ENCODE measurements at regions not wholly inside any gene's neighbourhood (a gene's known extent, or its start where the extent isn't known, plus 50 kb on each side); places are given as distances from the start of the nearest gene placed in this dataset.

DNA sequence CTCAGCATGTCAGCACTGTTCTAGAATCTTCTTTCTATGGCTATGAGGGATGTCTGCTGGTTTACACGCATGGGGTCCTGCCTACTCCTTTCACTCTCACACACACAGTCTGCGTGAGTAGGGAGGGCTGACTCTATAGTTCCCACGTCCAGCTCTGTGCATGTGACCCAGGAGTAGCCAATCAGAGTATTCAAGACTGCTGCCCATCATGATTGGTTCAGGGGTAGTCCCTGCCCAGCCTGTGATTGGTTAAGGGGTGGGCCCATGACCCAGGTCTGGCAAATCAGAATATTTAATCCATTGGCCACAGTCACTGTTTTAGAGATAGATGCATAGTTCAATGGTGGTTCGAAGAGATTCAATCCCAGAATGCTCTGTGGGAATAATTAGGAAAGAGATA lies 151.3 kb upstream of the IRX3 start:
- TF ChIP-seq, protein P1, sequence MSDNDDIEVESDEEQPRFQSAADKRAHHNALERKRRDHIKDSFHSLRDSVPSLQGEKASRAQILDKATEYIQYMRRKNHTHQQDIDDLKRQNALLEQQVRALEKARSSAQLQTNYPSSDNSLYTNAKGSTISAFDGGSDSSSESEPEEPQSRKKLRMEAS (IDR thresholded peaks at IDR 0.05; ENCODE audit: low read depth, low read length) = no peak
- no peak for TF ChIP-seq MYC (IDR thresholded peaks at IDR 0.05; ENCODE audit: low read depth, low read length)
- no peak for TF ChIP-seq POLR2A (IDR thresholded peaks at IDR 0.05; ENCODE audit: extremely low read depth, insufficient read length)
- TF ChIP-seq, protein P2, sequence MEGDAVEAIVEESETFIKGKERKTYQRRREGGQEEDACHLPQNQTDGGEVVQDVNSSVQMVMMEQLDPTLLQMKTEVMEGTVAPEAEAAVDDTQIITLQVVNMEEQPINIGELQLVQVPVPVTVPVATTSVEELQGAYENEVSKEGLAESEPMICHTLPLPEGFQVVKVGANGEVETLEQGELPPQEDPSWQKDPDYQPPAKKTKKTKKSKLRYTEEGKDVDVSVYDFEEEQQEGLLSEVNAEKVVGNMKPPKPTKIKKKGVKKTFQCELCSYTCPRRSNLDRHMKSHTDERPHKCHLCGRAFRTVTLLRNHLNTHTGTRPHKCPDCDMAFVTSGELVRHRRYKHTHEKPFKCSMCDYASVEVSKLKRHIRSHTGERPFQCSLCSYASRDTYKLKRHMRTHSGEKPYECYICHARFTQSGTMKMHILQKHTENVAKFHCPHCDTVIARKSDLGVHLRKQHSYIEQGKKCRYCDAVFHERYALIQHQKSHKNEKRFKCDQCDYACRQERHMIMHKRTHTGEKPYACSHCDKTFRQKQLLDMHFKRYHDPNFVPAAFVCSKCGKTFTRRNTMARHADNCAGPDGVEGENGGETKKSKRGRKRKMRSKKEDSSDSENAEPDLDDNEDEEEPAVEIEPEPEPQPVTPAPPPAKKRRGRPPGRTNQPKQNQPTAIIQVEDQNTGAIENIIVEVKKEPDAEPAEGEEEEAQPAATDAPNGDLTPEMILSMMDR (IDR thresholded peaks at IDR 0.05; ENCODE audit: low read depth, low read length) = no peak
- no peak for DNase-seq (ENCODE audit: low read depth)
- no peak overlapping the region for H3K4me3 ChIP-seq (ENCODE audit: low read depth, low read length)

DNA sequence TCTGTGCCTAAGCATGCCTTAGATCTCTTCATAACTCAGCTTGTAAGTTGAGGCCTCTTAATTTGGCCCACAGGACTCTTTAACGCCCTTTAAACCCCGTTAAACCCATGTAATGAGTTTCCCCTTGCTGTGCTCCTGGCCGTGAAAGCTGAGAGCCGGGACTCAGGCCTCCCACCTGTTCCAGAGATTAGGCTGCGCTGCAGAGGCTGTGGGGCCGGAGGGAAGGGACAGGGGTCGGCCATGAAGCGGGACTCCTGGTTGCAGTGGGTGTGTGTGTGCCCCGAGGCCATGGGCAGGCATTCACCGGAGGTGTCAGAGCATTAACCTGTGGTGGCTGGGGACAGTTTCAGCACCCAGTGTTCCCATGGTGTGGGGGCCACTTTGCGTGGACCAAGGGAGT lies 150.8 kb upstream of the IRX3 start:
- TF ChIP-seq POLR2A (IDR thresholded peaks at IDR 0.05; ENCODE audit: extremely low read depth, insufficient read length) (no peak), MYC (IDR thresholded peaks at IDR 0.05; ENCODE audit: low read depth, low read length) (no peak)
- TF ChIP-seq, protein P2 (IDR thresholded peaks at IDR 0.05; ENCODE audit: low read depth, low read length) = no peak
- TF ChIP-seq, protein P1 (IDR thresholded peaks at IDR 0.05; ENCODE audit: low read depth, low read length) = no peak
- no peak for DNase-seq (ENCODE audit: low read depth)
- H3K4me3 ChIP-seq (ENCODE audit: low read depth, low read length) = no peak overlapping the region

DNA sequence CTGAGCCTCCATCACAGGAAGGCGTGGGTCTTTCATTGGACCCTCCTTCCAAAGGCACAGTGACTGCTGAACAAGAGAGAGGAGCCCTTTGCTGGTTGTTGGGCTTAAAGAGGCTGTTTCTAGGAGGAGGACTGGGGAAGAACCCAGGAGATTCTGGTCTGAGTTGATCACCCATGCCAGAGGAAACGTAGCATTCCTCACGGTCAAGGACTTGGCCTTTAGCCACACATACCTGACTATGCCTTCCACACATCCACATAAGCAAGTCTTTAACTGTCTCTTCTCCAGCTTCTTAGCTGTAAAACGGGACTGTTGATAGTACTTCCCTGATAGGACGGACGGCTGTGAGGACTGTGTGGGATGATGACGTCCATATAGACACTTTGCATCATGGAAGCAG lies 149.8 kb upstream of the IRX3 start:
- TF ChIP-seq POLR2A (IDR thresholded peaks at IDR 0.05; ENCODE audit: extremely low read depth, insufficient read length) = no peak
- no peak for DNase-seq (ENCODE audit: low read depth)
- no peak overlapping the region for H3K4me3 ChIP-seq (ENCODE audit: low read depth, low read length)

GRCh38 chr16:54434859-54435258 lies 148.3 kb upstream of the IRX3 start:
- no peak overlapping the region for H3K4me3 ChIP-seq (ENCODE audit: low read depth, low read length)
- DNase-seq (ENCODE audit: low read depth) = no peak
- TF ChIP-seq, protein P1 (IDR thresholded peaks at IDR 0.05; ENCODE audit: low read depth, low read length) = no peak
- TF ChIP-seq MYC (IDR thresholded peaks at IDR 0.05; ENCODE audit: low read depth, low read length) = no peak
- TF ChIP-seq, protein P2 (IDR thresholded peaks at IDR 0.05; ENCODE audit: low read depth, low read length) = no peak
- TF ChIP-seq POLR2A (IDR thresholded peaks at IDR 0.05; ENCODE audit: extremely low read depth, insufficient read length) = no peak

DNA sequence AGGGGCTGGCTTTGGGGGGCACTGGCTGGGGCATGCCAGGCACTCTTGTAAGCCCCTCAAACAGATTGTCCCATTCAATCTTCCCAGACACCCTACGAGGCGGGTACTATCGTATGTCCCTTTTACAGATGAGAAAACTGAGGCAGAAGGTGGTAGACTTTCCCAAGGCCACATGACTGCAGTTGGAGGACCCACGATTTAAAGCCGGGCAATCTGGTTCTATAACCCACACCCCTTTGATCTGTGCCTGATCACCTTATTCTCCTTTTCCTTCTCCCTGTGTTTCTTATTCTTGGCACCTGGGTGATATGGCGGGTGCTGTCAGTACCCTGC lies 146.3 kb upstream of the IRX3 start:
- H3K4me3 ChIP-seq (ENCODE audit: low read depth, low read length) = no peak overlapping the region
- TF ChIP-seq MYC (IDR thresholded peaks at IDR 0.05; ENCODE audit: low read depth, low read length) (no peak), POLR2A (IDR thresholded peaks at IDR 0.05; ENCODE audit: extremely low read depth, insufficient read length) (no peak)
- TF ChIP-seq, protein P2 (IDR thresholded peaks at IDR 0.05; ENCODE audit: low read depth, low read length) = no peak
- TF ChIP-seq, protein P1 (IDR thresholded peaks at IDR 0.05; ENCODE audit: low read depth, low read length) = no peak
- no peak for DNase-seq (ENCODE audit: low read depth)

DNA sequence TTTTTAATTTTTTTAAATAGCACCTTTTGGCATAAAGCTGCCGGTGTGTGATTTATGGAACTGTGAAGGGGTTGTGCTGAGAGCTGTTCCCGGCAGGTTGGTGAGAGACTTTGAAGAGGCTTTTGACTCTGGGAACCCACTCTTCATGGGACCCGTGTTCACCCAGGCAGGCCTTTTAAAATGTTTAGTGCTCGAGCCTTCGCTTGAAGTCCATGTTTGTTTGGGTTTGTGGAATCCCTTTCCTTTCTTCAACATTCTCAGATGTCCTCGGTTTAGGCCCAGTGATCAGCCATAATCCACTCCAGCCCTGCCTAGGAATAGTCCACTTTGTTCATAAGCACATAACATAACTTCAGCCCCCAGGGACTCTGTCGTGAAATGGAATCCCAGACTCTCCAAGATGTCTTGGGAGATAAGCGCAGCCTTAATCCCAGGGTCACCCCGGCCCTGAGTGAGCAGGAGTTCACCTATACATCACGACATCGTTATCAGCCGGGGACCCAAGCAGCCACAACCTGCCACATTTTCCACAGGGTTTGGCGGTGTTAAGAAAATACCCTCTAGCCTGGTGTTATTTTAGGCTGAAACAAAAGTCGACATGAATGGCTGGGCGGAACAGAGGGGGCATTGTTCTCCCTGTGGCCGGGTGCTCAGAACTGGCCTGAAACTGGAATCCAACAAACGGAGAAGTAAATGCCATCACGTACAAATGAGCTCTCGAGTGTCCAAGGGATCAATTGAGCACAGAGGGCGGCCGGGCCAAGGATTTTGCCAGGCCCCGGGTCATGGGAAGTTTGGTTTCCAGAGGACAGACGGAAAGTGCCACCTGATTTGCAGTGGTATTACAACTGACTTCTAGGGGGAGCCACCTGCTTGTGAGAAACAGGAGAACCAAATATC lies 145.7 kb upstream of the IRX3 start:
- TF ChIP-seq POLR2A (IDR thresholded peaks at IDR 0.05; ENCODE audit: extremely low read depth, insufficient read length) (no peak), MYC (IDR thresholded peaks at IDR 0.05; ENCODE audit: low read depth, low read length) (no peak)
- TF ChIP-seq, protein P2 (IDR thresholded peaks at IDR 0.05; ENCODE audit: low read depth, low read length) = no peak
- TF ChIP-seq, protein P1 (IDR thresholded peaks at IDR 0.05; ENCODE audit: low read depth, low read length) = no peak
- H3K4me3 ChIP-seq (ENCODE audit: low read depth, low read length) = no peak overlapping the region
- no peak for DNase-seq (ENCODE audit: low read depth)
